ENCODE measurements at regions not wholly inside any gene's neighbourhood (a gene's known extent, or its start where the extent isn't known, plus 50 kb on each side); places are given as distances from the start of the nearest gene placed in this dataset.

DNA sequence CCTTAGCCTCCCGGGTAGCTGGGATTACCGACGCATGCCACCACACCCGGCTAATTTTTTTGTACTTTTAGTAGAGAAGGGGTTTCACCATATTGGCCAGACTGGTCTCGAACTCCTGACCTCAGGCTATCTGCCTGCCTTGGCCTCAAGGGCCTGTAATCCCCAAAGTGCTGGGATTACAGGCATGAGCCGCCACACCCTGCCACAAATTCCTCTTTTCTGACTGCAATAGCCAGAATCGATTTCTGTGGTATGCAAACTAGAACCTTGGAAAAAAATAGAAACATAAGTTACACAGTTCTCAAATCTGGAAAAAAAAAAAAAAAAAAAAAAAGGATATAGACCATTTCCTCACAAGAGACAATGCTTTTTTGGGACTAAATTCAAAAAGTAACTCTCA lies 184.6 kb upstream of the EGLN3 start:
- DNase-seq (ENCODE audit: low read depth in 2 of 2) = no peak

DNA sequence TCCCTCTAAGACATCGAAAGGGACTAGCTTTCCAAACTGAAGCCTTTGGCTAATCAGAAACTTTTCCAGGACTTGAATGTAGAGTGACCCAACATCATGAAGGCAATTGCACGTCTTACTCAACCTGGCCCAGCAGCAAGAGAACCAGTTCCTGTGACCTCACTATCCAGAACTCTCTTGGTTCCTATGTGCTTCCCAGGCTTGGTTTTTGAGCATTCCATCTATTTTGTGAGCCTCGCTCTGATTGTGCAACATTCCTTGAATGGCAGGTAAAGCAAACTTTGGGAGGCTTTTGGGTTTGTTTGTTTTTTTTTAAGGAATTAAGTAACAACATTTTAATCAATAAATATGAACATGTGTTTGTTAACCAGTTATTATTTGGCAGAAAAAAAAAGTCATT lies 183.6 kb upstream of the EGLN3 start:
- DNase-seq (ENCODE audit: low read depth in 2 of 2) = no peak

DNA sequence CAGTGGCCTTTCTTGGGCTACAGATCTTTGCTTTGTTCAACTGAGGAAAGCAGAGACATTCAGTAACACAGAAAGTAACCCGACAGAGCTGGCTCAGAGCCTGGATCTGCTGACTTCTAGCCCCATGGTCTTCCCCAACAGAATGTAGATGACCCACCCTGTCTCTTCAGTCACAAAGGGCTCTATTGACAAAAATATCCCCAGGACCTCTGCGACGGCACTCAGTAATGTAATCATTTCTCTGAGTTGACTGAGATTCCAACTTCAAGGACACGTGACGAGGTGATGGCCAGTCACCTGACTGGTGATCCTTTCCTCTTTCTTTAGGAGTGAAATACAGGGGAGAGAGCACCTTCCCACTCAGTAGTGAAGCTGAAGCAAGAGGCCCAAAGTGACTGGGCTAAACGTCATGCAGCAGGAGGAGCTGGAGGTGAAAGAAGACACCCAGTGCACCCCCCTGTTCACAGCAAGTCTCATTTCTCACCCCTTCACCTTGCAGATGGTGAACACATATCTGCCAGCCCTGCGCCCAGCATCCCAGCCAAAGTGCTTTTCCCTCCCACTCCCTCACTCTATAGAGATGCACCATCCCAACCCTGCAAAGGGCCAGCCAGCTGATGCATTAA lies 179.2 kb upstream of the EGLN3 start:
- DNase-seq (ENCODE audit: low read depth in 2 of 2) = no peak

DNA sequence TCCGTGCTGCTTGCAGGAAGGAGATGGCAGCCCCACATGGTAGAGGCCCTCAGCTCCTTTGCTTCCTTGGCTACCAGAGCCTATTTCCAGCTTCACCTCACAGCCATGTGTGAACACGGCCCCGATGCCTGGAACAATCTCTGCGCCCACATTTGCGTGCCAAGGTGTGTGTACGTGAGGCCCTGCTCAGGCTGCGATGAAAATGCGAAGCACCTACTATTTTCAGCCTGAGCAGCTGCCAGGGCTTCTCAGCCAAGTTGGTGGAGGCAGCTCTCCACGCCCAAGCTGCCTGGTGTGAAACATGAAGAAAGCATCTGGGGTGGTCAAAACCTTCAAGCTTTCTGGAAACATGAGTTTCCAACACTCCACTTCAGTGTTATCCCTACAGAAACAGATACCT lies 177.8 kb upstream of the EGLN3 start:
- DNase-seq (ENCODE audit: low read depth in 2 of 2) = no peak

DNA sequence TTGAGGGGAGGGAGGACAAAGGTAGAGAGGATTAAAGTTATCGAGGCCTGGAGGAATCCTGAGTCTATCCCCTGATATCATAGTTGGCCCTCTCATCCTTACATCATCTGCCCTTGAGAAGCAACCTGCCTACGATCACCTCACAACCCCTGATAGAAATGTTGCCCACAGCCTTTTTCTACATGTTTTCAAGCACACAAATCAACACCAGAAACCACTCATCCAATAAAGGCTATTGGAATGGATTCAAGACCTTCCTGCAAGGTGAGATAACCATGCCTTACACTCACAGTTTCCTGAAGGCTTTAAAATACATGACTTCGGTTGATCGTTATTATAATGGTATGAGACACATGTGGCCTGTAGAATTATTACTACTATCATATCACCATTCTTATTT lies 175.7 kb upstream of the EGLN3 start:
- no peak for DNase-seq (ENCODE audit: low read depth in 2 of 2)

DNA sequence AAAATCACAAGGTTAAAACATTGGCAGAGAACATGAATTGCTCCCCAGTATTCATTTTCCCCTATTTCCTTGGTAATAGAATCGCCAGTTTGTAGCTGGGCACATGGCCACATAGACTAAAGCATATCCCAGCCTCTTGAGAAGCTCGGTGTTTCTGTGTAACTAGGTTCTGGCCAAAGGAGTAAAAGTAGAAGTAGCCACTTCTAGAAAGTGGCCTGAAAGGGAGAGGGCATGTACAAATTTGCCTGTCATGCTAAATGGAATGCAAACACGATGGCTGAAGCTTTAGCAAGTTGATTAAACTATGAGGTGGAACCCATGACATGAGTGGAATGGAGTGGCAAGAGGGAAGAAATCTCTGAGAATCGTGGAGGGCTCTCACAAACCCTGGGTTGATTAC lies 173.7 kb upstream of the EGLN3 start:
- no peak for DNase-seq (ENCODE audit: low read depth in 2 of 2)

DNA sequence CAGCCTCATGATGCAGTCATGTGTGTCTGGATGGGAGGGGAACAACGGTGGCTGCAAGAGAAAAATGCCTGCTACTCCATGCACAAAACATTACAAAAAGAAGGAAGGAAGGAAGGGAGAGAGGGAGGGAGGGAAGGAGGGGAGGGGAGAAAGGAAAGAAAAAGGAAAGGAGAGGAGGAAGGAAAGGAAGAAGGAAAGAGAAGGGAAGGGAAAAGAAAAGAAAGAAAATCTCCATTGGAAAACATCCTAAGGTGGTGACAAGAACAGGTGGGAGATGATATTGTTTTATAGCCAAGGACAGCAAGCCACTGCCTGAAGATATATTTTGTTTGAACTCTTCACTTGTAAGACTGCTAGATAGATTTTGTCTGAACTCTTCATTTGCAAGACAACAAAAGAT lies 171.8 kb upstream of the EGLN3 start:
- DNase-seq (ENCODE audit: low read depth in 2 of 2) = no peak

DNA sequence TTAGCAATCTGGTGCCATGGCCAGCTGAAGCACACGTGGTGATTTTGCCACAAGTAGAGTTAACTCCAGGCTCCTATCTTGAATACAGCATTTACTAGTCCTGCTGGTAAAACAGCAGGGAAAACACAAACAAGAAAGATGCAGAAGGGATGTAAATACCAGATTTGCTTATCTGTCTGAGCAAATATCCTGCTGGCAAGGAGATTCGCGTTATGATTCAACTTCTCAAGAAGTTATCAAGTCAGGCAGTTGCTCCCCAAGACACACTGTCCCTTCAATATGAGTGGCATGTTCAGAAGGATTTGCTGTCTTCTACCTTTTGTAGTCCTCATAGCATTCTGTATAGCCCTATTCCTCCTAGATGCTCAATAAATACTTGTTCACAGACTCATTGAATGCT lies 171.2 kb upstream of the EGLN3 start:
- no peak for DNase-seq (ENCODE audit: low read depth in 2 of 2)

DNA sequence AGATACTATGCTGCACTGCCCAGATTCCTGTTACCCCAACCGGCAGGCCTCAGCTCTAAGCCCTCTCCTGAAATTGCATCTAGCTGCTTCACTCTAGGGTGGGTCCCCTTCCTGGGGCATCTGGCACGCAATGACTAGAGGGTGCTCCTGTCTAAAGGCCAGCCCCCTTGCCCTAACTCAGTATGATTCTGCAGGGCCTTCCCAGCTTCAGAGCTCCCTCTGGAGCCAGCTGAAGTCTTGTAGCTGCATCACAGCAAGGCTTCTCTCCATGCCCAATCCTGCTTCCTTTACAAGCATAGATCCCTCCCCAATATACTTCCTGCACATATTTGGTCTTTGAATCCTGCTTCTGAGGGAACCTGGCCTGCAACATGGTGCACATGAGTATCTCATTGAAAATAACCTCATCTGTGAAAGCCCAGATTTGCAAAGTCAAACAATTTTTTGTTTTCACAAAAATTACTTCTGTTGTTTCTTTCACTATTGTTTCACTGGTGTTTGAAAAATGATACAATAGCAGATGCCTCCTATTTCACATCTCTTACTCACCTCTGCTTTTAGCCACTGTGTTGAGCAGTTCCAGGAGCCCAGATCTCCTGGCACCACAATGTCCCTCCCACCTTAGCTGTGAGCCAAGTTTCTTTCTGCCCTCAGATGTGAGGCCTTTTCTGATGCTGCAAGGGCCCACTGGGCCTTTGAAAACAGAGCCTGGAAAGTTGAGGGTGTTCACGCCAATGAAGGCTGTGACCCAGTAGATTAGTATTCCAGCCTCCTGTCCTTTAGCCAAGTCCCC lies 169.5 kb upstream of the EGLN3 start:
- DNase-seq (ENCODE audit: low read depth in 2 of 2) = no peak

DNA sequence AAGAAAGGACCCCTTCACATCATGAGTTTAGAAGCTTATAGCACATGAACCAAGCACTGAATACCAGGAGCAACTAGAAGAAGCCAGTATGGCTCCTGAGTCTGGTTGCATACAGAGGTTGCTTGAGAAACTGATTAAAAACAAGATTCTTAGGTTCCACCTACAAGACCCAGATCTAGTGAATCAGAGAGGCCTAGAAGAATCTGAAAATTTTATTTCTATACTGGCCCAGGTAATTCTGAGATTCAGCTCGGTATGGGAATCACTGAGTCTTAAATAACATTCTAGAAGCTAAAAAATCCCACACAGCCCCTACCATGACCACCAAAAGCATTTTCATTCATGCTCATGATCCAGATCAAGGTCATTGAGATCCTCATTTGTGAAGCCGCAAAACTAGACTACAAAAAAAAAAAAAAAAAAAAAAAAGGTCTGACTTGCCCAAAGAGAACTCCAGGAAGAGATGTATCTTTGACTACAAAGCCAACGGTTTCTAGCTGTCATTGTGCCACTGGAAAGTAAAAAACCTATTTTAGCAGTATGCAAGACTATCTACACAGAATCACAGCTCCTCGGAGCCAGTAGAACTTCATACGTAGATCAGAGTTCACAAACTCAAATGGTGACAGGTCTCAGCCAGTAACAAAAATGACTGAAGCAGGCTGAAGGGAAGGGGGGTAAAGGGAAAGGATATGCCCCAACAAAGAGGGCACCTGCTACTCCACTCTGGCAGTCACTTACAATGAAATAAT lies 168.4 kb upstream of the EGLN3 start:
- no peak for DNase-seq (ENCODE audit: low read depth in 2 of 2)

DNA sequence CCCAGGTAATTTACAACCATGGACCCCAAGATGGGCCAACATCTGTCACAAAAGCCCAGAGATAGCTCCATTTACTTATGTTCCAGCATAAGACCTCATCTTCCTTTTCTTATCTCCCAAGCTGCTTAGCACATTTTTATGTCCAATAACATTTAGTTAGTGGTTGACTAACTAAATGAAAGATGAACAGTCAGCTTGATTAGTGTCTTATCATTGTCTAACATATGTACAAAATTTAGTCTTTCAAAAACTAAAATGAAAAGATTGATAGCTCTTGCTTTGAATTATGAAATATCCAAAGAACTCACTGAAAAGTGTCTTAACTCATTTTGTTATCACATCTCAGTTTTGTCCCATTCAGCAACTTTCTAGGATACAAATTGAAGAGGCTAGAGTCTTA lies 163.1 kb upstream of the EGLN3 start:
- DNase-seq (ENCODE audit: low read depth in 2 of 2) = no peak

DNA sequence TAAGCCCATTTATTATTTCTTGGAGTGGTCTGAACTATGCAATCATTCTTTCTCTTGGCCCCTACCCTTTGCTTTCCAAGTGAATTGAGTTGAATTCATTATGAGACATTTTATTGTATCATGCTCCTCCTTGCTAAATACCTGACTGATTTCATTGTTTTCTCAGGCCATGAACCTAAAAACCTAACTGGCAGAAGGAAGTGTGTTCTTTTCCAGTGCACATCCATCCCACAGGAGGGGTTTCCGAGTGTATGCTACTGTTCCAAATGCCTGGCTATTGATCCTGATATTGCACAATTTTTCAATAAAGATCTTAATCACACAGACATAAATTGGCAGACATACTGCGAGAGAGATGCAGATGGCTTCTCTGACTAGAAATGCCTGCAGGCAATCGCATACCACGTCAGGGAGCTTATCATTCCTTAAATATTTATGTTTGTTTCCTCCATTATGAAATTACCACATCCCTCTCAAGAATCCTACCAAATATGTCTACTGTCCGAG lies 162.2 kb upstream of the EGLN3 start:
- DNase-seq (ENCODE audit: low read depth in 2 of 2) = no peak

DNA sequence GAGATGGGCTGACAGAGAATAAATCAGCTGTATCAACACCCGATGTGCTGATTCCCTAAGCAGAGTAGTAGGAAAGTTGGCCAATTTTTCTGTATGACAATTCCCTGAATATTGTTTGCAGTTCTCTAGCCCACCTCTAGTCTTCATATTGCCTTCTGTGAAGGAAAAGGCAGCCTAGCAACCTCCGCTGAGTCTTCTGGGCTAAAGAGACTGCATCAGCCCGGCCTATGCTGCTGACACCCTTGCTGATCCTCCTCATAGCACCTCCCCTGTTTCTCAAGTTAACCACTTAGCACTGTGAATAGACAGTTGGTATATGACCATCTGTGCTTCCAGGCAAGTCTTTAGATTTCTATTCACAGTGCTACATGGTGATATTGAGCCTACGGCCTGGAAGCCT lies 161.1 kb upstream of the EGLN3 start:
- no peak for DNase-seq (ENCODE audit: low read depth in 2 of 2)

DNA sequence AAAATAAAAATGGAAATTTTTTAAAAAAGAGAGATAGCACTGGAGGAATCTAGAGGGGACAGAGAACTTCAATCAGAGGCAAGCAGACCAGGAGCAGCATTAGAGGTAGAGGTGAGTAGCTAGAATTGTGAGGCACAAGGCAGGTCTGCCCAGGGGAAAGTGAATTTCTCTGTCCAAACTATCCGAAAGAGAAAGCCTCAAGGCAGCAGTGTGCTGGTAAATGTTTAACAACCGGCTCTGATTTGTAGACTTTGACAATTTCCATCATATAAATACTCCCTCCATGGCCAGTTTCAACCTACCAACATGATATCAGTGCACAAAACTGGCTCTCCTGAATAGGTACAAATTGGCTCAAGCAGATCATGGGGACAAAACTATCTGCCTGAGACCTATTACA lies 160.6 kb upstream of the EGLN3 start:
- no peak for DNase-seq (ENCODE audit: low read depth in 2 of 2)

DNA sequence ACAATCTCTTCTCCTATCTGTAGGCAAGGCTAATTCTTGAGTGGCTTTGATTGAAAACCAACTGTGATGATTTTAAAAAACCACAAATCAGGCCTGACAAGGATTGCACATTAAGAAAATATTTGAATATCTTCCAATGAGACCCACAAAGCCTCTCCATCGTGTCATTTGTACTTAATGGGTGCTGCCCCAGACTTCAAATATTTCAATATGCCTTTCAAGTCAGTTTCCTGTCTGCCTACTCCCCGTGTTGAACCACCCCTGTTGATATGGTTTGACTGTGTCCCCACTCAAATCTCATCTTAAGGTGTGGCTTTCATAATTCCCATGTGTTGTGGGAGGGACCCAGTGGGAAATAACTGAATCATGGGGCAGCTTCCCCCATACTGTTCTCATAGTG lies 159.7 kb upstream of the EGLN3 start:
- DNase-seq (ENCODE audit: low read depth in 2 of 2) = no peak

DNA sequence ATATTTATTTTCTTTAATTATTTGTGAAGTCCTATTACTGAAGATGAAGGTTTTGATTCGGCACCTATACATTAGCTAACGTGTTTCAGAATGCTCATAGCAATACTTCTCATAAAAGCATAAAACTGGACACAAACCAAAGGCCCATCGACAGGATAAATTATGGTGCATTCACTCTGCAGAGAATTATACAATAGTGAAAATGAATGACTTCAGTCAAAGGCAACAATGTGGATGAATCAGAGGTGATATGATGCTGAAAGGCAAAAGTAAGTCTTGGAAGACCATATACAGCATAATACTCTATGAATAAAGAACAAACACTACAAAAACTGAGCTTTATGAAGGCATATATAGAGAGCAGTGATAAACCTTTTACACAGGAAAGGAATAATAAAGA lies 156.6 kb upstream of the EGLN3 start:
- no peak for DNase-seq (ENCODE audit: low read depth in 2 of 2)

DNA sequence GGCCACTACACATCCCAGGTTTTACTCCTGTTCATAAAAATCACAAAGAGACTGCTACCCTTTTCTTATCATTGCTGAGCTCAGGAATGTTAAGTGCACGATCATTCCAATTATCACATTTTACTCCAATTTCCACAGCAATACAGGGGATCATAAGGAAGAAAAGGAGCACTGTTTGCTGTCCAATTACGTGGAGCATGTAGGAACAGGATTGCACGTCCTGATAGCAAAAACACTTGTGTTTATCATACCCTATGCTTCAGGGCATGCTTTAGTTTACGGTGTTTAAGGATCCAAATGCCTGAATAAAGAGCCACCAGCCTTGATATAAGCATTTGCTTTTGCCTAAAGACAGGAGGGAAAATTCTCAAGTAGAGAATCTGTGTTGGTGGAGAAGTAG lies 155.4 kb upstream of the EGLN3 start:
- no peak for DNase-seq (ENCODE audit: low read depth in 2 of 2)

DNA sequence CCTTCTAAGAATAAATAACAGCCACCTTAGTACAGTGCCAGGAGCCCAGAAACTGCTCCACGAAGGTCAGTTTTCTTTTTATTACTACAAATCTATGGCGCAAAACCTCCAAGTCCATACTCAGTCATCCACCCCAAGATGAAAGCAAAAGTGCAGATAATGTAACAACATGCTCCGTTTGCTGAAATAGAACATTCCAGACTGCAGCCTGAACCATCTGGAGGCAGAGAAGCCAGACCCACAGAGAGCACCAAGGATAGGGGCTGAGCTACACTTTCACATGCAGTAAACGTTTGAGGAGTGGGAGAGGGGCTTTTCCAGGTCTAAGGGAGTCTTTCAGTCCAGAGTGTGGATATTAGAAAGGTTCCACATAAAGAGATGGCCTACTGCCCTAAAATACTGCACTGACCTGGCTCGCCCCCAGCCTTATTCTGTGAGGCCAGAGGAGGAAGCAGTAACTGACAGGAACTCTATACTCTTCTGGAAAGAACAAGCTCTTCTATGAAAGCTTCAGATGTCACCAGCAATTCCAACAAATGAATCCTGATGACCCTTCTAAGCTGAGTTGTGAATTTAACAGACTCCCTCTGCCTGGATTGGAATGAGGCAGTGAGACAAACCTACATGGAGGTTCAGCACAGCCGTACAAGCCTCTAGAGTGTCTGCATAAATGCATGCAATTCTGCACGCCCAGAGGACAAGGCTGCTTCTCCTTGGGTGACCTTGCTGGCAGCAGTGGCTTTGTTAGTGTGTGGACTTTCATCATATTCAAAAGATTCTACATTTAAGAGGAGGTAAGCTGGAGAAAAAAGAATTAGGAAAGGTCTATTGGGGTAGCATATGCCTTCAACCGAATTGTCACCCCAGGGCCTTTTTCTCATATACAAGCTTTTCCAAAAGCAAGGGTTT lies 153.9 kb upstream of the EGLN3 start:
- no peak for DNase-seq (ENCODE audit: low read depth in 2 of 2)

DNA sequence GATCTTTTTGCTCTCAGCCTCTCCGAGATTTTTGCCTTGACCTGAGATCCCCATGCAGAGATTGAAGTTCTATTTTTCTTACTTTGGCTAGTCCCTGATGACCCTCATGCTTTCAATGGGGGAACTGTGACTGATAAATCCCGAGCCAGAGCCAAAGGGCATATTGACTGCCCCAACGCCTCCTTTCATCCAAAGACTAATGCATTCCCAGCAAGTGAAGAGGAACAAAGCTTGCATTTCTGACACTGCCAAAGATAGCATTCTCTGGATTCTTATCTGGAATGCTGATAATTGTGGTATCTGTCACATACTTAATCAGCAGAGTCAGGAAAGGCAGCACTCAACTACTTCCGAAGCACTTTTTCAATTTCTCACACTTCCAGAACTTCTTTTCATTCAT lies 152.3 kb upstream of the EGLN3 start:
- DNase-seq (ENCODE audit: low read depth in 2 of 2) = no peak

DNA sequence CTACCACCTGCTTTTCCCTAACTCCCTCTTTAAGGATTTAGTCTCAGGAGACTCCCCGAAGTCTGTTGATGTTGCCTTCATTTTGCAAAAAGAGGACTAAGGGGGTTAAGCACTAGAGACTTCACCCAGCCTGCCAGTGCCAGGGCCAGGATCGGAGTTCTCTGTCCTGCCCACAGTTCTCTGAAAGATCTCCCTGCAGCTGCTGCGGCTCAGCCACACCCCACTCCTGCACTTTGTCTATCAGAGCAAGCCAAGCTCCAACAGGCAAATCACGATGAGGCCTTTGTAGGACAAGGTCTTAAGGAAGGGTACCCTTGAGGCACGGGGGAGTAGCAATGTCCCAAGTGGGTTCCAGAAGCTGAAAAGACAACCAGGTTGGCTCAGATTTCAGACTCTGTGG lies 148.8 kb upstream of the EGLN3 start:
- DNase-seq (ENCODE audit: low read depth in 2 of 2) = no peak

DNA sequence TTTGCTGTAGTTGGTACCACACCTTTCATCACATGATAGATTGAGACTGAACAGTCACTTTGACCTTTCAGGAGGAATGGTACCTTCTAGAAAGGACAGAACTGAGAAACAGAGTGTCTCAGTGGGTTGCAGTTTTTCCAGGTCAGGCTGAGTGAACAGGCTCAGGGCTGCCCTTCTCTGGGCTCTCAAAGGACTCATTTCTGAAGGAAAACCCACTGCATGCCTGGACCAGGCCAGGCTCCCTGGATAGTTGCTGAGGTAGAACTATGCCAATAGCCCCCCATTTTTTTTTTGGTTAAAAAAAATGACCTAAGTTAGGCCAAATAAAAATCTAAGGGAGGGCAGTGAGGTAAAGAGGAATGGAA lies 148.1 kb upstream of the EGLN3 start:
- no peak for DNase-seq (ENCODE audit: low read depth in 2 of 2)

Data from dermis microvascular lymphatic vessel endothelial cell (primary cell).